HK-2 (cell line): ENCODE measurements at regions not wholly inside any gene's neighbourhood (a gene's known extent, or its start where the extent isn't known, plus 50 kb on each side); places are given as distances from the start of the nearest gene placed in this dataset.

ENCODE experiments used
- DNase-seq: peaks from one replicate; pipeline ENCODE4 v3.0.0-alpha.2; 2018; ENCODE audit not compliant: unreplicated experiment

DNA sequence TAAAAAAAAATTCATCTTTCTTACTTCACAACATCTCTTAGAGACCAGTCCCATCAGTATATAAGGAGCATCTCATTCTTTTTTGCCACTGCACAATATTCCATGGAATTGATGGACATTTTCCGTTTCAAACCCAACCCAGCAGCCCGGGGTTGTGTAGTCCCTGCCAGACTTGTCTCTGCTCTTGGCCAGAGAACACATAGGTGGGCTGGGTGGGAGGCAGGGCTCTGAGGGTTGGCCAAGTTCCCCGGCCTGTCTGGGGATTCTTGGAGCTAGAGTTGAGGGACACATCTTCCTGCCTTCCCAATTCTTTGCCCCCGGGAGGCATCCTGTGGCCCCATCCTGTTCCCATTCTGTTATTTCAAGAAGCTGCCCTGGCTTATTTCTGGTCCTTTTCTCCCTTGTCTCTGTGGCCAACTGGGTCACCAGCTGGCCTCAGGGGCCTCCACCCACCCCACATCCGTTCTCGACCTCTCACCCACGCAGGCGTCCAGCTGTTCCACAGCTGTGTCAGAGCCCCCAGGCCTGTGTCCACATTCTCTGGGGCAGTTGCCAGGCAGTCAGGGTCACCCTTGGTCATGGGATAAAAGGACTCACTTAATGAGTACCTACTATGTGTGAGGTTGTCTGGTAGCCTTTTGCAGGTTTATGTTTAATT lies 52.0 kb upstream of the CCDC63 start:
- no peak for DNase-seq

GRCh38 chr12:110796952-110797351 lies 49.8 kb upstream of the CCDC63 start:
- DNase-seq = peak; percentile 2
